ENCODE measurements at regions not wholly inside any gene's neighbourhood (a gene's known extent, or its start where the extent isn't known, plus 50 kb on each side); places are given as distances from the start of the nearest gene placed in this dataset.
"Not testable (repeated sequence)": the region's sequence is repeated elsewhere in the genome, so short reads cannot be mapped to it uniquely, and the experiment has no call there.

DNA sequence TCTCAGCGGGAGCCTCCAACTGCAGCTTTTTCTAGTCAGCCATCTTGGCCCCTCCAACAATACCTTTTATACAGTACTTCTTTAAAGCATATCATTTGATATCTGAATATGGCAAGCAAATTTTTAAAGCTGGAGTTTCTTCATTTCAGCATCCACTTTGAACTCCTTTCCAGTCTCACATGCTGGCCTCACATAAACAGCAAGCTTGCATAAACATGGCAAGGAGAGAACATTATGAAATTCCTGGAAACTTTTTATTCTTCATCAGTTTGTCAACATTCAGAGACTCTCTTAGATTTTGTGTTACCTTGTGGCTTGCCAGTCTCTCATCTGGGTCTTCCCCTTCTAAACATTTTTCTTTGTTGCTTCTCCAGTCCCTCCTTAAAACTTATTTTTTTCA lies 745.3 kb downstream of the NR2F1-AS1 start:
- H3K27ac ChIP-seq, result no peak overlapping the region
- TF ChIP-seq, protein P1, sequence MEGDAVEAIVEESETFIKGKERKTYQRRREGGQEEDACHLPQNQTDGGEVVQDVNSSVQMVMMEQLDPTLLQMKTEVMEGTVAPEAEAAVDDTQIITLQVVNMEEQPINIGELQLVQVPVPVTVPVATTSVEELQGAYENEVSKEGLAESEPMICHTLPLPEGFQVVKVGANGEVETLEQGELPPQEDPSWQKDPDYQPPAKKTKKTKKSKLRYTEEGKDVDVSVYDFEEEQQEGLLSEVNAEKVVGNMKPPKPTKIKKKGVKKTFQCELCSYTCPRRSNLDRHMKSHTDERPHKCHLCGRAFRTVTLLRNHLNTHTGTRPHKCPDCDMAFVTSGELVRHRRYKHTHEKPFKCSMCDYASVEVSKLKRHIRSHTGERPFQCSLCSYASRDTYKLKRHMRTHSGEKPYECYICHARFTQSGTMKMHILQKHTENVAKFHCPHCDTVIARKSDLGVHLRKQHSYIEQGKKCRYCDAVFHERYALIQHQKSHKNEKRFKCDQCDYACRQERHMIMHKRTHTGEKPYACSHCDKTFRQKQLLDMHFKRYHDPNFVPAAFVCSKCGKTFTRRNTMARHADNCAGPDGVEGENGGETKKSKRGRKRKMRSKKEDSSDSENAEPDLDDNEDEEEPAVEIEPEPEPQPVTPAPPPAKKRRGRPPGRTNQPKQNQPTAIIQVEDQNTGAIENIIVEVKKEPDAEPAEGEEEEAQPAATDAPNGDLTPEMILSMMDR (IDR thresholded peaks at IDR 0.05), result no peak
- TF ChIP-seq ZFX (IDR thresholded peaks at IDR 0.05; ENCODE audit: borderline replicate concordance), result no peak

DNA sequence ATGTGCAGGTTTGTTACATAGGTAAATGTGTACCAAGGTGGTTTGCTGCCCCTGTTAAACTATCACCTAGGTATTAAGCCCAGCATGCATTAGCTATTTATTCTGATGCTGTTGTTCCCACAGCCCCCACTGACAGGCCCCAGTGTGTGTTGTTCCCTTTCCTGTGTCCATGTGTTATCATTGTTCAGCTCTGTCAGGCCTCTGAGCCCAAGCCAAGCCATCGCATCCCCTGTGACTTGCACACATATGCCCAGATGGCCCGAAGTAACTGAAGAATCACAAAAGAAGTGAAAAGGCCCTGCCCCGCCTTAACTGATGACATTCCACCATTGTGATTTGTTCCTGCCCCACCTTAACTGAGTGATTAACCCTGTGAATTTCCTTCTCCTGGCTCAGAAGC lies 757.5 kb downstream of the NR2F1-AS1 start:
- H3K27ac ChIP-seq, result not testable (repeated sequence)

DNA sequence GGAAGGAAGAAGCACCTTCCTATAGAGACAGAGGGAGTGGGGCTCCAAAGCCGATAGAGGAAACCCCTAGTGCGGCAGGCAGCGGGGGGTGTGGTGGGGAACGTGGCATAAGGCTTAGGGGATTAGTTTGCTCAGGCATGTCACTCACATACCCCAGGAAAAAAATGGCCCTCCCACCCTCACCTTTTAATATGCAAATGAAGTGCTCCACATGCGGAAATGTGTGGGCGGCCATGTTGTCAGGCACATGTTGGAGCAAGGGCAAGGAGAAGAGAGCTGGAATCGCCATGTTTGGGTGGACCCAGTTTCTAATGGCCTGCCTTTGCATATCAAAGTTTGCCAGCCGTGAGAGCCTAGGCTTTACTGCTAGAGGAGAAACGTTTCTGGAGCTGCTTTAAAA lies 758.8 kb downstream of the NR2F1-AS1 start:
- H3K27ac ChIP-seq, result no peak overlapping the region
- no peak for TF ChIP-seq ZFX (IDR thresholded peaks at IDR 0.05; ENCODE audit: borderline replicate concordance)
- TF ChIP-seq, protein P1 (IDR thresholded peaks at IDR 0.05), result no peak

- TF ChIP-seq, protein P1 (IDR thresholded peaks at IDR 0.05), result no peak
- TF ChIP-seq ZFX (IDR thresholded peaks at IDR 0.05; ENCODE audit: borderline replicate concordance), result no peak
- no peak overlapping the region for H3K27ac ChIP-seq
Measured at GRCh38 chr5:92809855-92810465, 771.1 kb downstream of the NR2F1-AS1 start.

GRCh38 chr5:92808474-92808873 lies 772.5 kb downstream of the NR2F1-AS1 start:
- H3K27ac ChIP-seq, result no peak overlapping the region
- TF ChIP-seq, protein P1 (IDR thresholded peaks at IDR 0.05), result no peak
- TF ChIP-seq ZFX (IDR thresholded peaks at IDR 0.05; ENCODE audit: borderline replicate concordance), result no peak

- TF ChIP-seq ZFX (IDR thresholded peaks at IDR 0.05; ENCODE audit: borderline replicate concordance), result no peak
- TF ChIP-seq, protein P1 (IDR thresholded peaks at IDR 0.05), result no peak
- no peak overlapping the region for H3K27ac ChIP-seq
Measured at GRCh38 chr5:92807085-92807484, 773.9 kb downstream of the NR2F1-AS1 start.

- no peak overlapping the region for H3K27ac ChIP-seq
- TF ChIP-seq, protein P1 (IDR thresholded peaks at IDR 0.05), result no peak
- TF ChIP-seq ZFX (IDR thresholded peaks at IDR 0.05; ENCODE audit: borderline replicate concordance), result no peak
Measured at GRCh38 chr5:92805446-92805845, 775.6 kb downstream of the NR2F1-AS1 start.

GRCh38 chr5:92801911-92802310 lies 779.1 kb downstream of the NR2F1-AS1 start:
- no peak overlapping the region for H3K27ac ChIP-seq
- no peak for TF ChIP-seq ZFX (IDR thresholded peaks at IDR 0.05; ENCODE audit: borderline replicate concordance)
- TF ChIP-seq, protein P1 (IDR thresholded peaks at IDR 0.05), result no peak
